COR-L47 (cell line): ENCODE measurements at regions not wholly inside any gene's neighbourhood (a gene's known extent, or its start where the extent isn't known, plus 50 kb on each side); places are given as distances from the start of the nearest gene placed in this dataset.

ENCODE experiments used
- DNase-seq: peaks from one replicate; lab custom pipeline; 2025; lab: John Stamatoyannopoulos, UW

DNA sequence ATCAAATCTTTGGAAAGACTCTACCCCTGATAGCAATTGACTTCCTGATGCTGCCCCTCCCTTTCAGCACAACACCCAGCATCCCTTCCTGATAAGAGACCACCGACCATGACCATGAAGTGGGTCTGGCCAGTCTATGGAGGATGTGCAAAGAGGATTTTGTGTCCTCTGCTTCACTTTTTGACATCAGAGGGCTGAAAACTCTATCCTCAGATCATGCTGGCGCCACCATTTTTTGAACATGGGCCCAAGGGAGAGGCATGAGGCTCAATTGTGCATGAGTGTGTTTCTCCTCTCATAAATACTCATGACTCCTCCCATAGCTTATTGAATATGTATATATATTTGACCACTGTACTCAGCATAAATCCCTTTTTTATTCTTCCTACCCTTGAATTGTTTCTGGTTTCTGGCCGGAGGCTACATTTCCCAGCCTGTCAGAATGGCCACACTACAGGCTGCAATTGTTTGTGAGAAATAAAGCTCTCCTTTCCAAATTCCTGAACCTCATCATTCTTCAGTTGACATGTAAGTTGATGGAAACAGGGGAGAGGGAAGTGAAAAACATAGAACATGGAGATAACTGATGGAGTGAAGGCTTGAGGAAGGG, 314.1 kb downstream of the MYCN start:
- DNase-seq = no peak

DNA sequence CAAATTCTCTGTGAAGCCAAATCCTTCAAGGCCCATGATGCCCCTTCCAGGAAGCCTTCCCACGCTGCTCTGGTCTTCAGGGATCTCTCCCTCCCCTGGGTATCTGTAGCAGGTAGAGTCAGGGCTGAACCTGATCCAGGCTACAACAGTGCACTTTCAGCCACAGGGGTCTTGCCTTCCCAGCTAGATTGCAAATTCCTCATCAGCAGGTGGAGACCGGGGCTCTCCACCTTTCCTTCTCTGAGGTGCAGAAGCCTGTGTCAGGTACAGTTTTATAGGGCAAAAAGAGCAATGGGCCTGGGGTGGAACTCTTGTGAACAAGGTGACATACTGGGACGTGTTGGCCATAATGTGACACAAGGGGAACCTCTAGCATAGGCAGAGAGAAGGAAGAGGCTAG, 312.9 kb downstream of the MYCN start:
- DNase-seq = no peak

DNA sequence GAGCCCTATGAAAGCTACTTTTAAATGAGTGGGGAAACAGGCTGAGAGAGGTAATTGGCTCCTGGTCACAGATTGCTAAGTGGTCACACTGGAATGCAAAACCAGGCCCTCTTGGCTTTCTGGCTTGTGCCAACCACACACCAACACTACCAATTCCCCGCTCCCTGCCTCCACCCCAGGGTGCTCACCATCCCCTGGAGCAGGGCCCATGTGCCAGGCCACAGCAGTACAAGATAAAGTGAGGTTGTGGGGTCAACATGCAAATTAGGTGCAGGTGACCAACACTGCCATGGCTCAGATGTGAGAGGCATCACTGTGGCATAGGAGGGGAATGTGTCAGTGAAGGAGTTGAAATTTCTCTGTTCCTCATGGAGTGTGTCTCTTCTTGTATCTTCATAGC, 312.5 kb downstream of the MYCN start:
- DNase-seq = no peak

DNA sequence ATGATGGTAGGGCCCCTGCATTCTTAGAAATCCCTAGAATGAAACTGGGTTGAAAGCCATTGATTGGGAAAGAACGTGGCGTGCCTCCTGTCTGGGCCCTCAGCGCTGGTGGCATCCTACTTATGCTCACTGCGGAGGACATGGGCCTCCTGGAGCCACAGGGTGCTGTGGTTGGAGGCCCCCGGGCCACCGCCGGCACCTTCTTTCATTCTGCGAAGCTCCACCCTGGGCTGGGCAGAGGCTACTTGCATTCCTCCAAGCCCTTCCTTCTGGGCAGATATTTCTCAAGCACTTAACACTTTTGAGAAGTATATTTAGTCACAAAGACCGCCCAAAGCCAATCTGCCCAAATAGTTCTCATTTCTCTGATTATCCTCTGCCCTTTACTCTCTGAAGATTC, 311.9 kb downstream of the MYCN start:
- DNase-seq = no peak

DNA sequence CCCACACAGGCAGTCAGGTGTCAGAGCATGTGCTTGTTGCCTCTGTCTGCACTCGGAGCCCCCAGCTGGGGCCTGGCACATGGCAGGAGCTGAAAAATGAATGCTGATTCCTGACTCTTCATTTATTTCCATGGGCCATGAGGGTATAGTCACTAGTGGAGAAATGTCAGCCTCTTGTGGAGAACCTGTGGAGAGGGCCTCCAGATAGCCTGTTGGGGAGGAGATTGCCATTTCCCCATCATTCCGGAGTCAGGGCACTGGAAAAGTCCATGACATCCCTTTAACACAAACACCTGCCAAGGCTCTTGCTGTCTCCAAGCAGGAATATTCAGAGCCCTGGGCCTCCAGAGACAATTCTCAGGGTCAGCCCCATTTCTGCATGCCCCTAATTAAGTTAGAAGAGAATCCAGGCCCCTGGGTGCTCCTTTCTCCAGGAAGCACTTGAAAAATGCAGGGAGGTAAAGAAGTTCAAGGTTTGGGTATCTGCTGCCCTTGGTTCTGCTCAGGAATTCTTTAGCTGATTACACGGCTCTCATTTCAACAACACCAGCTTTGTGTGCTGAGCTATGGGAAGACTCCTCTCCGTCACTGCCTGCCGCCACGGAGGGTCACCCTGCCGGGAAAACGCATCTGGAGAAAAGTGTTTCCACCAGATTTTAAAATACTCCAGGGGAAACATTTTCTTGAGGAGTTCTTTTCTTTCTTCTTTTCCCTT, 311.3 kb downstream of the MYCN start:
- DNase-seq = no peak

DNA sequence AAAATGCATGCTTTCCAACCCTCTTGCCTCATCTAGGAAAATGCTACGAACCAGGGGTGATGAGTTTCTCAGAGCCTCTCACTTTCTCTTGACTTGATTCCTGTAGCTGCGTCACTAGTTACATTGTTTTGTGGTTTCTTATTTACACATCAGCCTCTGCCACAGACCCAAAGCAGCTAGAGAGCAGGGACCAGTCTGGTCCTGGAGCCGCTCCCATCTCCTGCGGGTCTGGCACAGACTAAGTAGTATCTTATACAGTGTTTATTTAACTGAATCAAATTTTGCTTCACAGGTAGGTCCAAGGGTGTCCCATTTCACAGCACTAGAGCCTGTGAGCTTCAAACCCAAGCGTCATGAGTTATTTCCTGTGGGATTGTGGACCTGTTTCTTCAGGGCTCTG, 310.5 kb downstream of the MYCN start:
- DNase-seq = no peak

DNA sequence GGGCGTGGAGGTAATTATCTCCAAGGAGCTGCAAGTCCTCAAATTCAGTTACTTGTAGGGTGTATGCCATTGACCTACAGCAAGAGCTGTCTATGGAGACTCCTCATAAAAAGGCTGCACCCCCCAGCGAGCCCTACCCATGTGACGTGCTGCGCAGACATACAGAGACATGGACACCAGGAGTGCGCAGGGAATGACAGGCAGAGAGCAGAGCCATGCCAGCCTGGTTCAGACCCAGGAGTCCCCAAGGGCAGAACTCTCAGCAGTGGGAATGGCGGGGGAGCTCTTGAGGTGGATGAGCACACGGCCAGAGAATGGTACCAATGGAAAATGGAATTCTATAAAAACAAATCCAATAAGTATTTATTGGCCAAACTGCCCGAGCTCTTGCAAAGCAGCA, 310.1 kb downstream of the MYCN start:
- no peak for DNase-seq

DNA sequence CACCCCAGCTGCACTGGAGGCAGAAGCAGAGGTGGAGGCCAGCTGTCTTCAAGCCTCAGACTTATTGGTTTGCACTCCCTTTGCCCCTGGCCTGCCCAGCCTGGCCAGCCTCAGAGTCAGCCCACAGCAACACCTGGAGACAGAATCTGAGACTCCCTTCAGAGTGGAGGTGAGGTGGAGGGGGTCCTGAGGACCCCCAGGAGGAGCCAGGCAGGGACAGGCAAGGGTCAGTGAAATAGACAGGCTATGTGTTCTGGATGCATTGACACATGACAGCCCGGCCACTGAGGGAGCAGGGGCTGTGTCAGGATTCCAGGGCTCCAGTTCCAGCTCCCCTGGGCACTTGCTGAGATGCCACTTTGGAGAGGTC, 309.7 kb downstream of the MYCN start:
- no peak for DNase-seq

DNA sequence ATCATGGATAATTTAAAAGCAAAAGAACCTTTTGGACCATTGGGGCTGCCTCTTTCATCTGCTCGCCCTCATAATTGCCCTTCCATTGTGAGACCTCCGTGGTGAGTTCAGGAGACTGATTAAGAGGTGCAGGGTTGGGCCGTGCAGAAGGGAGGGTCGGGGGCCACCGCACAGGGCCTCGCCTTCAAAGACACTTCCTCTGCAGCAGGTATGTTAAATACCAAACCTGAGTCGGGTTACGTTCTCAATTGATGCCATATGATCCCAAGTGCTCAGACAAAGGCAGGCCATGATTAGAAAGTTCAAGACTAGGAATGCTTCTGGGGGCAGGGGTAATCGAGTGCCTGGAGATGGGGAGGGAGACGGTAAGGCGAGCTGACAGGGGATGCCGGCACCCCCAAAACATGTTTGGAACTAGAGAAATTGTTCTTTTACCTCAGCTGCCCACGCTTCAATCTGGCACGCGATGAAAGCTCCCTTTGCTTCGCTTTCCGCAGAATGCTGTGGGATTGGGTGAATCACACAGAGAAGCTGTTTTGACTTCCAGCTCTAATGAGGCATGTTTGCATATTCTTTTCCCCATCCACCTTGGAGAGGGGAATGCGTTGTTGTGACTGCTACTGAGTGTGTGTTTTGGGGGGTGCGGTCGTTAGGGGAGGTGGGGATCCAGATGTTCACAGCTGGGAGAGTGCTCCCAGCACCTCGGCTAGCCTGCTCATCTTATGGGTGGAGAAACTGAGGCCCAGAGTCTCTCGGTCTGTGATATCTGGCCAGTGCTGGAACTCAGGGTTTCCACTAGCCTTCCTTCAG, 309.1 kb downstream of the MYCN start:
- DNase-seq = no peak

DNA sequence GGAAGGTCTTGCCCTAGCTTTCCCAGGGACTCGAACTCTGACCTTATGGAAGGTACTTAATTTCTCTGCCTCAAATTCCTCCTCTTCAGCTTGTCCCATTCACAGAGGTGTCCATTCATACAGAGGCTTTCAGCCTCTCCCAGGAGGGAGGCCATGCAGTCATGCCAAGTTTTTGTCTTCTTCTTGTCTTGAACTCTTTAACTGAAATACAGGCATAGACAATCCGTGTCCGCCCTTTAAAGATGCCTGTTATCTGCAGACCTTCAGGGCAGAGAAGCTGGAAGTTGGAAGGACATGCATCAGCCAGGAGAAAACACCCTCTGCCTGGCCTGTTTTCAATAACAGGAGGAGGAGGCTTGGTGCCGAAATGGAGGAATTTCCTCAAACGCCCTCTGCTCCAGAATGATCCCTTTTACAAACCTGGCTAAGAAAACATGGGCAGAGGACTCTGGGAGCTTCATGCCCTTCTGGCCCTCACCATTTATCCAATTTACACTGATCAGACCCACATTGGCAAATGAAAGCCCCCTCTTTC, 308.3 kb downstream of the MYCN start:
- DNase-seq = no peak

DNA sequence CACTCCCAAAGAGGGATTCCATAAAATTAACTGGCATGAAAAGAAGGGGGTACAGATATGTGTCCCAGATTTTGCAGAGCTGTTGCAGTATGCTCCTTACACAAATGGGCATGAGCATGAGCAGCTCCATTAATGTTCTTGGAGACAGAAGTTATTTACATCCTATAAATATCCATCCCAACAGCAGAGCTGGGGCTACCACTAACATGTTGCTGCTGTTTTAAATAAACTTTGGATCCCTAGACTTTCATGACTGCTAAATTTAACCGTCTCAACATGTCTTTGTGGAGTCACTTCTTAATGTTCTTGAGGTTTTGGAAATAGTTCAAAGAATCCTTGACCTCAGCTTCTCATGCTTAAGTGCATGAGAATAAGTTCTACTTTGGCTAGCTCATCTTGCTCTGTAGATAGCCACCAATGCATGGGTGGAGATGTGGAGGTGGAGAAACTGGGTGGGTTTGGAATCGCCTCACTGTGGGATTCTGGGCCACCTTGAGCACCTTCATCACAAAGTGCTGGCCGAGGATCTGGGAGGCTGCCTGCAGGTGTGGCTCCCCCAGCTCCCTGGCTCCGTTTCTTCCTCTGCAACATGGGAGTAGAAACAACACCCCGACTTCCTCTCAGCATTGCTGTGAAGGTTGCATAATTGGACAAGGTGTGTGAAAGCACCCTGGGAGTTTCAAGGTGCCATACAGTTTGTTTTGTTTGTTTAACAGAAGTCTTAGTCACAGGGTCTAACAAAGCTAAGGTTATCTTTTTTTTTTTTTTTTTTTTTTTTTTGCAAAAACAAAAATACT, 307.2 kb downstream of the MYCN start:
- no peak for DNase-seq

DNA sequence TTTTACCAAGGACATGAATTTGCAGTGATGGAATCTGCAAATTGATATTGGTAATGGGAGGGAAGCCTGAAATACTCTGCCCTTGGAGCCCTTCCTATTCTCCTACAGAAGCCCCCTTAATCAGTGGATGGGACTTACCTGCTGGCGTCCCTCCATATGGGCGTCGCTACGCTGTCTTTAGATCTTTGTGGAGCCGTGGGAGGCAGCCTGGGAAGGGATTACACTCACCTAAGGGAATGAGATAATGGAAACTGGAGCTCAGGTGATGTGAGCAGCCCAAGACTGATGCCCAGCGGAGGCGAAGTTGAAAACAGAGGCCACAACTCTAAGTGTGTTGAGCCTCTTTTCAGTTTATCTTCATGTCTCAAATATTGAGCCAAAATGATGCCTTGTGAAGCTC, 306.6 kb downstream of the MYCN start:
- no peak for DNase-seq

DNA sequence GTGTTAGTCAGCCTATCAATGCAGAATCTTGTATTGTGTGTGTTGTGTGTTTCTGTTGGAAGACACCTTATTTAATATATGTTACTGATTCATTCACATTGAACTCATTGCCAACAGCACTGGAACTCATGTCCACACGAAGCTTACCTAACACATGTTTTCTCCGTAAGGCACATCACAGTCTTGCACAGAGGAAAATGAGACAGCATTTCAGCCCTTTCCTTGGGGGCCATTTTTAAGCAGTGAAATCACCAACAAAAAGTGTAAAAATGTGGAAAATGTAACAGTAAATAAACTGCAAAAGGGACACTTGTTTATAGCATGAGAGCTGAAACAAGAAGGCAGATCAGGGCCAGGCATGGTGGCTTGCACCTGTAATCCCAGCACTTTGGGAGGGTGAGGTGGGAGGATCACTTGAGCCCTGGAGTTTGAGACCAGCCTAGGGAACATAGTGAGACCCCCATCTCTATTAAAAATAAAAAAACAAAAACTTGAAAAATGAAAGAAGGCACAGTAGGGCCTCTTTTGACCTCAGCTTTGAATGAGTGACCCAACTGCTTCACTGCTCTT, 306.0 kb downstream of the MYCN start:
- no peak for DNase-seq

DNA sequence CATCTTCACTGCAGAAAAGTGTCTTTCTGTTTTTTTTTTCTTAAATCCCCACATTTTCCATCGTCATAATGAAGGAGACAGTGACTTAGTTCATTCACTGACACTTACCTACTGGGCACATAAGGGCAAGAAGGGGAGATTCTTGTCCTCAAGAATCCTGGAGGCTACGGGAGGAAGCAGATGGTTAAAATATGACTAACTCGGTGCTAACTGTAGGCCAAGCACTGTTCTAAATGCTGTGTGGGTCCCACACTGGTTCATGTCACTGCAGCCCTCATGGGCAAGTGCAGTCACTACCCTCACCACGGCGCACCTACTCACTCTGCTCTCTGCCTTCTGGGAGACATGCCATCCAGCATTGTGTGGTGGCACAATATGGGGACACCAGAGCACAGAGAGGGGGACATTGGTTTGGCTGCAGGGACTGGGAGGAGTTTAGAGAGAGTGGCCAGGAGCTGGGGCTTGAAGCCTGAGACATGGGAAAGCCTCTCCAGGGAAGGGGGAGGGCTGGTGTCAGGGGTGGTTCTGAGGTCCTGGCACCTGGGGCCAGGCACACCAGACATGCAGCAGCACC, 305.2 kb downstream of the MYCN start:
- DNase-seq = no peak

DNA sequence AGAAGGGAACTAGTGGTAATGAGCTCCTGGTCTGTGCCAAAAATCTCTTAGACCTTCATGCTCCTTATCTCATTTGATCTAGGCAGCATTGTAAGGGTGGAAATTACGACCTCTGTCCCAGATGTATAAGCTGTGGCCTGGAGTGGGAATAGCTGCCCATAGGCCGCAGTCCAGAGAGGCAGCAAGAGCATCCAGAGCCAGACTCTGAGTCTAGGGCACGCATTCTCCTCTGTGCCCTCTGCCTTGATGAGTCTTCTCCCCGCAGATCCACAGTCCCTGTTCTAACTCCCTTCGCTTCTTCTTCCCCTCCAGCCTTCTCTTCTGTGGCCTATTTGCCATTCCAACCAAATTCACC, 304.6 kb downstream of the MYCN start:
- DNase-seq = no peak

DNA sequence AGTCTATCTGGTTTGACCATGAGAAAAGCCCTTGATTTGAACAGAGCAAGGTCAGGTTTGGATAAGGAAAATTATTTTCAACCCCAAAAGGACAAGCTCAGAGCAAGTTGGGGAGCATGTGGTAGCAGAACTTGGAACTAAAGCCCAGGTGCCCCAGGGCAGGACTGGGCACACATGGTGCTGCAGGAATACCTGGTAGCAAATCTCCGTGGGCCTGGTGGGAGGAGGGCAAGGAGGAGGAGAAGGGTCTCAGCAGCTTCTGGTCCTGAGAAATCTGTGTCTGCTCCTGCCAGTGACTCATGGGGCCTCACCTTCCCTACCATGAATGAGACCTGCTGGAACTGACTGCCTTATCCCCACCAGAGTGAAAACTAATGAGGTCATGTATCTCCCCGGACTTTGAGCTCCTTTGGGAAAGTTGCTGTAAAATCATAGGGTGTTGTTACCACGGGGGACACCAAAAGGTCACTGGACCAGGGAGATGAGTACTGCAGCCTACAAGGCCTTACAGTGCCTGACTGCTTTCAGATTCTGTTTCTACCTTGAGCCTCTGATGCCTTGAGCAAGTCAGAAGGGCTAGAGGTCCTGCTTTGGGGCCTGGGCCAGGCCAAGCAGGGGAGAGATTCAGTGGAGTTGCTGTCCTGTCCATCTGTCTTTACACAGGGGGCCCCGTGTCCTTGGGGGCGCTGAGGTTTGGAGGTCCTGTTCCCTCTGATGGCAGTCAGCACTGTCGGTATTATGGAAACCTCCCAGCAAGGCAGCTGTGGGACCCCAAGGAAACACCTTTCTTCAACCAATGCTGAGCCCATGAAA, 304.0 kb downstream of the MYCN start:
- no peak for DNase-seq

DNA sequence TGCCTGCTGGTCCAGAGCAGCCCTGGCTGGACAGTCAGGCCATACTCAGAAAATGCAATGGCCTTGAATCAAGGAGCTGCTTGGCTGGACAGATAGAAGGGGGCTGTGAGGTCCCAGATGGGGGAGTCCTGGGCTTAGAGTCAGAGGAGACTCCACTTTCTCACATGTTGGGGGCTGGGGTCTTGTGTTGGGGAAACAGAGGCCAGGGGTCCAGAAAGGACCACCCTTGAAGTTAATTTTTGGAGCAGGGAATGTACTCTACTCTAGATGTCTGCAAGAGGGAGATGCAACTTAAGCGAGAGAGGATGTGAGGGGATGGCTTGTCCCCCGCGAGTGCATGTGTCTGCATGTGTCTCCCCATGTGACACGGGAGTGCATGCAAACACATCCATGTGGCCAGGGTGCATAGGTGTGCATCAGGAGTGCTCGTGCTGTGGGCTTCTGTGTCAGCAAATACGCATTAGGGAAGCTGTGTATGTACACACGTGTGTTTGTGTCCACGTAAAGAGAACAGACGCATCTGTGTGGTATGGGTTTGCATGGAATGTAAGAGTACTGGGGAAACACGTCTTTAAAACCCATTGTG, 303.2 kb downstream of the MYCN start:
- no peak for DNase-seq

DNA sequence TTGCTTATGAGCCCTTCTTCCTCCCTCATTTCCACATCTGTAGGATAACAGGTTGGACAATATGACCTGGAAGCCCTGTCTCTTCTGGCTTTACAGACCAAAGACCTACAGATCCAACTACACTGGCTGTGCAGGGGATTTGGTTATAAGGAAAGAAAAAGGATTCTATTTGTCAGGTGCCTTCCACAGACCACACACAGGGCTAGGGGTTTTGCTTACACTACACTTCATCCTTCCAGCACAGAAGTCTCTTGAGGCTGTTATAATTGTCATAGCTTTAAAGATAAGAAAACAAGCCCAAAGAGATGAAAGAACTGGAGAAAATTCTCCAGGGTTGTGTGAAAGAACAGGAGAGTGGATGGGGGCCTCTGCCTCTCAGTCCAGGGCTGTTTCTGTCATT, 302.6 kb downstream of the MYCN start:
- no peak for DNase-seq

DNA sequence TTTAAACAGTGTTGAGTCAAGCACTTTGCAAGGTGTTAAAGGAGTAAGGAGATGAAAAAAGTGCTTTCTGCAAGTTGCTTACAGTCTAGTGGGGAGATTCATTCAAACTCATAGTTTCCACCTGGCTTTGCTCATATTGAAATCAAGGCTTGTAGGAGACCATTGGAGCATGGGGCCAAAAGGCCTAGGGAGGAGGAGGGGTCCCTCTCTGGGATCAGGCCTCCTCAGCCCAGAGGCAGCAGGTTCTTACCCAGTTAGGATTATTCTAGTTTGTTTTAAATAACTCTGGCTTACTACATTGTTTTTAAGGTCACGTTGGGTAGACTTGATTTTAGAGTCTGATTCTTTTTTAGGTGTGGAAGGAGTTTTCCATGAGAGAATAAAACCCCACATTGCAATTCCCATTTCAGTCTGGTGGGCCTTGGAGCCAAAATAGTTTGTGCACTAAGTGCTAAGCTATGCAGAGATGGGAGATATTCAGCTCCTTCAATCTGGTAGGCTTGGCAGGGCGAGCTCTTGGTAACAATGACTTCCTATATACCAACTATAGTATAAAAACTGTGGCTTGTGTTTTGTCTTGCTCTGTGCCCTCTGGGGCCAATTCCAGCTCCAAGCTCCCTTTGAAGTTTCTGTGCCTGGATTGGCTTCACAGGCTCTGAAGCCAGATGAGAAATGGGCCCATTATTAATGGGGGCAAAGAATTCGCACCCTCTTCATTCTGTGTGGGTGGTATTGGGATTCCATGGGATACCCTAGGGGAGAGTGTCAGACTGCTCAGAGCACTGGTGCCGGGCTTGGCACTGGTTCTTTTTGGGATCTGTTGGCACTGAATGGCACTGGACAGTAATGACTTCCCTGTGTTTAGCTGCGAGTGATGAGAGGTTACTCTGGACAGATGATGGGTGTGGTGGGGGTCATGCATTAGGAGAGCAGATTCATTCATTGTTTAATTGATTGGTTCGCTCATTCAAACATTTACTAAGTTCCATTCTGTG, 301.1 kb downstream of the MYCN start:
- DNase-seq = no peak
